ENCODE measurements at regions not wholly inside any gene's neighbourhood (a gene's known extent, or its start where the extent isn't known, plus 50 kb on each side); places are given as distances from the start of the nearest gene placed in this dataset.
"Not testable (repeated sequence)": the region's sequence is repeated elsewhere in the genome, so short reads cannot be mapped to it uniquely, and the experiment has no call there.

DNA sequence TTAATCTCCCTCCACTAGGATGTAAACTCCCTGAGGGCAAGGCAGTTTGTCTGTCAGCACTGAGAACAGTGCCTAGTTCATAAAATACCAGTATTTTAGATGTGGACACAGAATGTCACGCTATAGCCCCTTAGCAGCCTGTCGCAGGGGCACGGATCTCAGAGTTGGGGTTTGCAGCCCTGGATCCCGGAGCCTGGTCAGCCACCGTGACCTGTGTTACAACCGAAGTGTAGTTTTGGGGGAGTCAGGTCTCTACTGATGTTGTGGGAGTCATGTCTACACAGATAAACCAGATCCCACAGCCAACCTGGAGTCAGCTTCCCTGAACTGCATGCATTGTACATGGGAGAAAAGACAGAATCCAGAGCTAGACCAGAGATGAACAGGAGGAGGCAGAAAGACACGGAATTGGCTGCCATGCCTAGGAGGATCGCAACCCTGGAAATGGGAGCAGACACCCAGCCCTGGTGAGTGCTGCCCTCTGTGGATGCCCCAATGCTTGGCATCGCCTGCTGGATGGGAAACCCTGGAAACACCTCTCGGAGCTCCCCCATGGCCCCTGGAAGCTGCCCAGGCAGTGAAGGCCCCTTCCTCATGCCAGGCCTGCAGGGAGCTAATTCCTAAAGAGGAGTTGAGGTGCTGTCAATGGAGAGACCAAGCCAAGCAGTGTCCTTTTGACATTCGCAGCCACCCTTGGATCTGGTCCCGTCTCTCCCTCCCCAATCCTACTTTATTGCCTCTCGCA lies 851.3 kb downstream of the TBC1D22A start:
- H3K4me3 ChIP-seq (ENCODE audit: insufficient read depth, low read length, poor library complexity, severe bottlenecking): no peak overlapping the region
- no peak overlapping the region for H3K9ac ChIP-seq (ENCODE audit: low read length)
- no peak overlapping the region for H3K4me2 ChIP-seq (ENCODE audit: low read depth, low read length, poor library complexity, severe bottlenecking)
- no peaks in the 10 kb centered on the region for H3K27me3 ChIP-seq (ENCODE audit: low read length)
- no peak overlapping the region for H2AFZ ChIP-seq (ENCODE audit: low read depth, low read length, severe bottlenecking)
- no peaks in the 10 kb centered on the region for H4K20me1 ChIP-seq (ENCODE audit: low read depth, low read length)
- H3K27ac ChIP-seq (ENCODE audit: low read depth, low read length): no peak overlapping the region
- no peaks in the 10 kb centered on the region for H3F3A ChIP-seq (ENCODE audit: insufficient read depth)
- no peaks in the 10 kb centered on the region for H3K79me2 ChIP-seq (ENCODE audit: insufficient read depth, low read length)
- H3K9me3 ChIP-seq (ENCODE audit: insufficient read depth, low read length): no peaks in the 10 kb centered on the region
- no peaks in the 10 kb centered on the region for H3K36me3 ChIP-seq (ENCODE audit: low read length)
- no peaks in the 10 kb centered on the region for H3K9me2 ChIP-seq (replicated peaks; ENCODE audit: insufficient read depth, low read length)
- no peak for TF ChIP-seq EZH2phosphoT487 (conservative IDR thresholded peaks at IDR 0.05; ENCODE audit: low read length)
- TF ChIP-seq CTCF (IDR thresholded peaks at IDR 0.05; ENCODE audit: insufficient read depth, low read length, poor library complexity, severe bottlenecking): no peak

GRCh38 chr22:47613181-47613580 lies 850.7 kb downstream of the TBC1D22A start:
- H3K36me3 ChIP-seq (ENCODE audit: low read length); H3K9ac ChIP-seq (ENCODE audit: low read length); H3K4me3 ChIP-seq (ENCODE audit: insufficient read depth, low read length, poor library complexity, severe bottlenecking); H2AFZ ChIP-seq (ENCODE audit: low read depth, low read length, severe bottlenecking); H3K27me3 ChIP-seq (ENCODE audit: low read length); H4K20me1 ChIP-seq (ENCODE audit: low read depth, low read length); H3K9me3 ChIP-seq (ENCODE audit: insufficient read depth, low read length); H3K9me2 ChIP-seq (replicated peaks; ENCODE audit: insufficient read depth, low read length); H3K27ac ChIP-seq (ENCODE audit: low read depth, low read length); H3F3A ChIP-seq (ENCODE audit: insufficient read depth); H3K4me2 ChIP-seq (ENCODE audit: low read depth, low read length, poor library complexity, severe bottlenecking); H3K79me2 ChIP-seq (ENCODE audit: insufficient read depth, low read length): not testable (repeated sequence)

DNA sequence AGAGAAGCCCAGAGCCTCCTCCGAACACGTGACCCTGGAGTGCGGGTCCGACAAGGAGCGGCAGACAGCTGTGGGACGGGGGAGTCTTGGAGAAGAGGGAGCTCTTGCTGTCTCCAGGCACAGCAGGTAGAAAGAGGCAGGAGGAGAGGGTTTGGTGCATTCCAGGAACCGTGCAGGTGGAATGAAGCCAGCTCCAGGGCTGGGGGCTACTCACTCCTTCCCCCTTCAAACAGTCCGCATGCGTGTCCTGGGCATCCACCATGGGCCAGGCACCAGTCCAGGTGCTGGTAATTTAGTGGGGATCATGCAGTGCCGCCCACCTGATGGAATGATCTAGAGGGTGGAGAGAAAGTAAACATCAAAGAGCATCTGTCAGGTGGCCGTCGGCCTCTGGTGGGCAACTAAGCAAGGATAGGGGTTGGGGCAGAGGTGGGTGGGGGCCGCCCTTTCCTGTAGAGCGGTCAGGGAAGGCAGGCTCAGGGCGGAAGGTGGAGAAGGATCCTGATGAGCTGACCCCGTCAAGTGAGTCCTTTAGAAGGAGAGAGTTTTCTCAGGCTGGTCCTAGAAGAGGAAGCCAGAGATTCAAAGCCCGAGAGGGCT lies 850.0 kb downstream of the TBC1D22A start:
- TF ChIP-seq CTCF (IDR thresholded peaks at IDR 0.05; ENCODE audit: insufficient read depth, low read length, poor library complexity, severe bottlenecking) (no peak), EZH2phosphoT487 (conservative IDR thresholded peaks at IDR 0.05; ENCODE audit: low read length) (no peak)
- H3K9ac ChIP-seq (ENCODE audit: low read length): no peak overlapping the region
- H2AFZ ChIP-seq (ENCODE audit: low read depth, low read length, severe bottlenecking): no peak overlapping the region
- no peak overlapping the region for H3K4me2 ChIP-seq (ENCODE audit: low read depth, low read length, poor library complexity, severe bottlenecking)
- H3K9me2 ChIP-seq (replicated peaks; ENCODE audit: insufficient read depth, low read length): no peaks in the 10 kb centered on the region
- H3F3A ChIP-seq (ENCODE audit: insufficient read depth): no peaks in the 10 kb centered on the region
- no peaks in the 10 kb centered on the region for H3K36me3 ChIP-seq (ENCODE audit: low read length)
- no peaks in the 10 kb centered on the region for H3K27me3 ChIP-seq (ENCODE audit: low read length)
- no peaks in the 10 kb centered on the region for H4K20me1 ChIP-seq (ENCODE audit: low read depth, low read length)
- H3K79me2 ChIP-seq (ENCODE audit: insufficient read depth, low read length): no peaks in the 10 kb centered on the region
- no peaks in the 10 kb centered on the region for H3K9me3 ChIP-seq (ENCODE audit: insufficient read depth, low read length)
- H3K4me3 ChIP-seq (ENCODE audit: insufficient read depth, low read length, poor library complexity, severe bottlenecking): no peak overlapping the region
- no peak overlapping the region for H3K27ac ChIP-seq (ENCODE audit: low read depth, low read length)

GRCh38 chr22:47610764-47611163 lies 848.3 kb downstream of the TBC1D22A start:
- Histone ChIP-seq H4K20me1 (ENCODE audit: low read depth, low read length) (no peaks in the 10 kb centered on the region), H3K36me3 (ENCODE audit: low read length) (no peaks in the 10 kb centered on the region), H3K4me3 (ENCODE audit: insufficient read depth, low read length, poor library complexity, severe bottlenecking) (no peak overlapping the region), H3K4me2 (ENCODE audit: low read depth, low read length, poor library complexity, severe bottlenecking) (no peak overlapping the region), H3K79me2 (ENCODE audit: insufficient read depth, low read length) (no peaks in the 10 kb centered on the region), H3K9me2 (replicated peaks; ENCODE audit: insufficient read depth, low read length) (no peaks in the 10 kb centered on the region), H2AFZ (ENCODE audit: low read depth, low read length, severe bottlenecking) (no peak overlapping the region), H3K9ac (ENCODE audit: low read length) (no peak overlapping the region), H3K27me3 (ENCODE audit: low read length) (no peaks in the 10 kb centered on the region; the same call in 1 of the 2 replicates), H3F3A (ENCODE audit: insufficient read depth) (no peaks in the 10 kb centered on the region), H3K27ac (ENCODE audit: low read depth, low read length) (no peak overlapping the region), H3K9me3 (ENCODE audit: insufficient read depth, low read length) (no peaks in the 10 kb centered on the region)
- TF ChIP-seq CTCF (IDR thresholded peaks at IDR 0.05; ENCODE audit: insufficient read depth, low read length, poor library complexity, severe bottlenecking): no peak
